Large intestine (tissue), 3 donors: ENCODE measurements at regions not wholly inside any gene's neighbourhood (a gene's known extent, or its start where the extent isn't known, plus 50 kb on each side); places are given as distances from the start of the nearest gene placed in this dataset.
A peak's percentile ranks its signal among the peaks of the same experiment; 100 is the strongest.
"Not testable (repeated sequence)": the region's sequence is repeated elsewhere in the genome, so short reads cannot be mapped to it uniquely, and the experiment has no call there.

Experiments
- DNase-seq, 2 donors: peaks; one replicate each; pipeline versions ENCODE4 v3.0.0 to v3.0.0-alpha.2; 2013
- H3K27ac ChIP-seq: one replicate; pipeline ENCODE4 v1.5.1; 2013; ENCODE audit warnings: low read length
- H3K27me3 ChIP-seq: 2 replicates; pipeline ENCODE4 v1.6.1; 2013; ENCODE audit warnings: low read length; ENCODE audit not compliant: control insufficient read depth, insufficient read depth
- H3K36me3 ChIP-seq: 2 replicates; pipeline ENCODE4 v1.6.1; 2013; ENCODE audit warnings: low read length; ENCODE audit not compliant: control insufficient read depth, insufficient read depth
- H3K4me1 ChIP-seq: one replicate; pipeline ENCODE4 v1.6.1; 2013; ENCODE audit warnings: low read length; ENCODE audit not compliant: control insufficient read depth, insufficient read depth
- H3K4me3 ChIP-seq: one replicate; pipeline ENCODE4 v1.5.1; 2013; ENCODE audit warnings: low read length
- H3K9me3 ChIP-seq: one replicate; pipeline ENCODE4 v1.6.1; 2013; ENCODE audit warnings: mild to moderate bottlenecking, low read depth, low read length, moderate library complexity; ENCODE audit not compliant: control insufficient read depth
- WGBS: methylation state at CpG from one replicate; pipeline ENCODE4 v1.1.5; 2013; ENCODE audit warnings: low lambda C conversion rate; ENCODE audit not compliant: insufficient coverage; 5-methylcytosine and 5-hydroxymethylcytosine counted together

- not testable (repeated sequence) for H3K27me3 ChIP-seq, H3K9me3 ChIP-seq, H3K36me3 ChIP-seq, H3K27ac ChIP-seq, DNase-seq, H3K4me3 ChIP-seq
- WGBS: no CpG with 5 or more reads among the region's 4 CpGs
- peaks cover 15% of the 10 kb centered on the region for H3K4me1 ChIP-seq
Observed at GRCh38 chr22:22792205-22792786, 95.3 kb upstream of the IGLL5 start.

GRCh38 chr22:22795639-22796038, 92.0 kb upstream of the IGLL5 start:
- H3K27ac ChIP-seq, H3K9me3 ChIP-seq, H3K36me3 ChIP-seq, H3K4me1 ChIP-seq, DNase-seq, H3K27me3 ChIP-seq, H3K4me3 ChIP-seq: not testable (repeated sequence)
- WGBS: no CpG with 5 or more reads among the region's 2 CpGs

GRCh38 chr22:22796724-22797123, 90.9 kb upstream of the IGLL5 start:
- Histone ChIP-seq H3K27ac (no peak overlapping the region), H3K4me1 (no peaks in the 10 kb centered on the region), H3K4me3 (no peak overlapping the region), H3K9me3 (no peaks in the 10 kb centered on the region), H3K36me3 (no peaks in the 10 kb centered on the region), H3K27me3 (no peaks in the 10 kb centered on the region)
- no peak for DNase-seq
- no CpG with 5 or more reads among the region's 2 CpGs for WGBS

- no peak overlapping the region for H3K27ac ChIP-seq
- no peaks in the 10 kb centered on the region for H3K9me3 ChIP-seq
- H3K27me3 ChIP-seq: no peaks in the 10 kb centered on the region
- no peak overlapping the region for H3K4me3 ChIP-seq
- no peak for DNase-seq
- H3K36me3 ChIP-seq: no peaks in the 10 kb centered on the region
- no peaks in the 10 kb centered on the region for H3K4me1 ChIP-seq
- no CpG with 5 or more reads among the region's 3 CpGs for WGBS
Observed at GRCh38 chr22:22798232-22798616, 89.4 kb upstream of the IGLL5 start.

- H3K4me1 ChIP-seq: no peaks in the 10 kb centered on the region
- WGBS: 100% methylated on average over 1 of the region's 1 CpG
- no peaks in the 10 kb centered on the region for H3K36me3 ChIP-seq
- no peak overlapping the region for H3K27ac ChIP-seq
- H3K4me3 ChIP-seq: no peak overlapping the region
- DNase-seq: no peak
- H3K27me3 ChIP-seq: no peaks in the 10 kb centered on the region
- H3K9me3 ChIP-seq: no peaks in the 10 kb centered on the region
Observed at GRCh38 chr22:22798716-22799115, 88.9 kb upstream of the IGLL5 start.

GRCh38 chr22:22799561-22799960, 88.1 kb upstream of the IGLL5 start:
- no CpG with 5 or more reads among the region's 4 CpGs for WGBS
- Histone ChIP-seq H3K9me3 (no peaks in the 10 kb centered on the region), H3K27ac (no peak overlapping the region), H3K36me3 (no peaks in the 10 kb centered on the region), H3K4me3 (no peak overlapping the region), H3K4me1 (no peaks in the 10 kb centered on the region), H3K27me3 (no peaks in the 10 kb centered on the region)
- DNase-seq: no peak

- Histone ChIP-seq H3K4me1 (no peaks in the 10 kb centered on the region), H3K4me3 (no peak overlapping the region), H3K9me3 (no peaks in the 10 kb centered on the region), H3K27ac (no peak overlapping the region), H3K36me3 (no peaks in the 10 kb centered on the region), H3K27me3 (no peaks in the 10 kb centered on the region)
- WGBS: no CpG with 5 or more reads among the region's 3 CpGs
- DNase-seq: no peak
Observed at GRCh38 chr22:22800716-22801115, 86.9 kb upstream of the IGLL5 start.

GRCh38 chr22:22802339-22802970, 85.2 kb upstream of the IGLL5 start:
- Histone ChIP-seq H3K27ac (no peak overlapping the region), H3K4me1 (no peaks in the 10 kb centered on the region), H3K4me3 (no peak overlapping the region), H3K36me3 (no peaks in the 10 kb centered on the region), H3K27me3 (no peaks in the 10 kb centered on the region), H3K9me3 (no peaks in the 10 kb centered on the region)
- no CpG with 5 or more reads among the region's 5 CpGs for WGBS
- no peak for DNase-seq

GRCh38 chr22:22803285-22803853, 84.2 kb upstream of the IGLL5 start:
- Histone ChIP-seq H3K4me1 (no peaks in the 10 kb centered on the region), H3K9me3 (no peaks in the 10 kb centered on the region), H3K4me3 (no peak overlapping the region), H3K27ac (no peak overlapping the region), H3K27me3 (no peaks in the 10 kb centered on the region), H3K36me3 (no peaks in the 10 kb centered on the region)
- WGBS: 100% methylated on average over 1 of the region's 3 CpGs
- no peak for DNase-seq

- H3K36me3 ChIP-seq: no peaks in the 10 kb centered on the region
- DNase-seq: peak; percentile 29 to 46
- WGBS: no CpG with 5 or more reads among the region's 5 CpGs
- H3K4me3 ChIP-seq: no peak overlapping the region
- no peaks in the 10 kb centered on the region for H3K27me3 ChIP-seq
- no peaks in the 10 kb centered on the region for H3K9me3 ChIP-seq
- H3K4me1 ChIP-seq: no peaks in the 10 kb centered on the region
- H3K27ac ChIP-seq: no peak overlapping the region
Observed at GRCh38 chr22:22810018-22810427, 77.6 kb upstream of the IGLL5 start.

GRCh38 chr22:22810471-22810870, 77.1 kb upstream of the IGLL5 start:
- WGBS: no CpG with 5 or more reads among the region's 8 CpGs

More at GRCh38 chr22:22810471-22810870, 77.1 kb upstream of the IGLL5 start:
- DNase-seq: no peak
- H3K27ac ChIP-seq: no peak overlapping the region
- no peaks in the 10 kb centered on the region for H3K27me3 ChIP-seq
- H3K36me3 ChIP-seq: no peaks in the 10 kb centered on the region
- no peaks in the 10 kb centered on the region for H3K4me1 ChIP-seq
- no peaks in the 10 kb centered on the region for H3K9me3 ChIP-seq
- no peak overlapping the region for H3K4me3 ChIP-seq
